NCI-H748 (cell line): ENCODE measurements at regions not wholly inside any gene's neighbourhood (a gene's known extent, or its start where the extent isn't known, plus 50 kb on each side); places are given as distances from the start of the nearest gene placed in this dataset.

Source experiments
- DNase-seq: peaks from one replicate; lab custom pipeline; 2025; ENCODE audit not compliant: unreplicated experiment; lab: John Stamatoyannopoulos, UW

- DNase-seq: peak; percentile 24
Observed at GRCh38 chr18:25727281-25727985, 363.0 kb downstream of the SS18 start.

GRCh38 chr18:25726298-25726697 is 364.1 kb downstream of the SS18 start:
- no peak for DNase-seq

- no peak for DNase-seq
Observed at GRCh38 chr18:25725501-25725900, 364.9 kb downstream of the SS18 start.

GRCh38 chr18:25724997-25725396 is 365.4 kb downstream of the SS18 start:
- DNase-seq: no peak

GRCh38 chr18:25724121-25724520 is 366.3 kb downstream of the SS18 start:
- no peak for DNase-seq

- no peak for DNase-seq
Observed at GRCh38 chr18:25713103-25713502, 361.1 kb upstream of the ZNF521 start.

GRCh38 chr18:25710981-25711380 is 359.0 kb upstream of the ZNF521 start:
- no peak for DNase-seq

GRCh38 chr18:25705650-25706049 is 353.7 kb upstream of the ZNF521 start:
- DNase-seq: no peak

- no peak for DNase-seq
Observed at GRCh38 chr18:25704494-25704893, 352.5 kb upstream of the ZNF521 start.

- no peak for DNase-seq
Observed at GRCh38 chr18:25704071-25704470, 352.1 kb upstream of the ZNF521 start.

GRCh38 chr18:25701821-25702220 is 349.9 kb upstream of the ZNF521 start:
- no peak for DNase-seq

- DNase-seq: peak; percentile 24
Observed at GRCh38 chr18:25686960-25687500, 335.1 kb upstream of the ZNF521 start.

GRCh38 chr18:25685088-25685487 is 333.1 kb upstream of the ZNF521 start:
- no peak for DNase-seq

GRCh38 chr18:25679491-25679890 is 327.5 kb upstream of the ZNF521 start:
- no peak for DNase-seq

GRCh38 chr18:25678221-25678620 is 326.3 kb upstream of the ZNF521 start:
- DNase-seq: peak; percentile 38

- DNase-seq: peak; percentile 67
Observed at GRCh38 chr18:25675123-25675850, 323.3 kb upstream of the ZNF521 start.

- DNase-seq: no peak
Observed at GRCh38 chr18:25674183-25674582, 322.2 kb upstream of the ZNF521 start.

- peak; percentile 32 for DNase-seq
Observed at GRCh38 chr18:25672490-25672889, 320.5 kb upstream of the ZNF521 start.

GRCh38 chr18:25669741-25670140 is 317.8 kb upstream of the ZNF521 start:
- DNase-seq: peak; percentile 42

- no peak for DNase-seq
Observed at GRCh38 chr18:25662272-25662671, 310.3 kb upstream of the ZNF521 start.

- no peak for DNase-seq
Observed at GRCh38 chr18:25661831-25662230, 309.9 kb upstream of the ZNF521 start.

GRCh38 chr18:25659541-25659940 is 307.6 kb upstream of the ZNF521 start:
- DNase-seq: no peak
